Endothelial cell (in vitro differentiated cells): ENCODE measurements at regions not wholly inside any gene's neighbourhood (a gene's known extent, or its start where the extent isn't known, plus 50 kb on each side); places are given as distances from the start of the nearest gene placed in this dataset.
"Not testable (repeated sequence)": the region's sequence is repeated elsewhere in the genome, so short reads cannot be mapped to it uniquely, and the experiment has no call there.

Experiments
- DNase-seq: peaks from one replicate; pipeline ENCODE4 v3.0.0; 2021; ENCODE audit warnings: low spot score
- H3K27ac Mint-ChIP-seq: one replicate; pipeline ENCODE4 v1.8.0; 2021; ENCODE audit warnings: mixed read lengths, inconsistent platforms; ENCODE audit not compliant: unreplicated experiment
- H3K27me3 Mint-ChIP-seq: one replicate; pipeline ENCODE4 v1.8.0; 2021; ENCODE audit warnings: mild to moderate bottlenecking, moderate library complexity, mixed read lengths, inconsistent platforms; ENCODE audit not compliant: unreplicated experiment
- H3K36me3 Mint-ChIP-seq: one replicate; pipeline ENCODE4 v1.8.0; 2021; ENCODE audit warnings: mild to moderate bottlenecking, low read depth, mixed read lengths, inconsistent platforms; ENCODE audit not compliant: unreplicated experiment
- H3K4me1 Mint-ChIP-seq: one replicate; pipeline ENCODE4 v1.8.0; 2021; ENCODE audit warnings: mild to moderate bottlenecking, mixed read lengths, inconsistent platforms; ENCODE audit not compliant: unreplicated experiment
- H3K4me3 Mint-ChIP-seq: one replicate; pipeline ENCODE4 v1.8.0; 2021; ENCODE audit warnings: mild to moderate bottlenecking, mixed read lengths, inconsistent platforms; ENCODE audit not compliant: unreplicated experiment
- H3K9me3 Mint-ChIP-seq: one replicate; pipeline ENCODE4 v1.8.0; 2021; ENCODE audit warnings: mixed read lengths, inconsistent platforms; ENCODE audit not compliant: unreplicated experiment
- TF ChIP-seq, protein P1 (sequence below): fragments of 200-600 bp; sonication (generic); IDR thresholded peaks from one replicate; pipeline ENCODE4 v1.5.0; 2021; ENCODE audit warnings: antibody characterized with exemption; ENCODE audit not compliant: unreplicated experiment

DNA sequence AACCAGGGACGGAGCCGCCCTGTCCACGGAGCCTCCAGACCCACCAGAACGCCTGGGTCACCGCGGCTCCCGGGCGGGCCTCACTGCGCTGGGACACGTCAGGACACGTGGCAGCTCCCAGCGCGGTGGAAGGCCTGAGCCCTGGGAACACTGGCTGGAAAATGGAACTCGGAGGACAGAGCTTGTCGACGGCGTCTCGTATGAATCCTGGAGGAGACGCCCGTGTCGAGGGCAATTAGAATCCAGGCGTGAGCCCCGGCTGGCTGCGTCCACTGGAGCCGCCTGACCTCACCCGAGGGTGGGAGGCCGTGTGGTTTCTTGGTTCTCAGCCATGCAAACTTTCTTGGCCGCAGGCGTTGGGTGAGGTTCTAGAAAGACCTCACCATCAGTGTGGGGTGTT is 173.9 kb downstream of the LAT start:
- Mint-ChIP-seq H3K36me3 (no peaks in the 10 kb centered on the region), H3K9me3 (no peaks in the 10 kb centered on the region), H3K4me3 (no peak overlapping the region), H3K4me1 (peaks cover 14% of the 10 kb centered on the region), H3K27ac (no peak overlapping the region), H3K27me3 (peaks cover 18% of the 10 kb centered on the region)
- TF ChIP-seq, protein P1, sequence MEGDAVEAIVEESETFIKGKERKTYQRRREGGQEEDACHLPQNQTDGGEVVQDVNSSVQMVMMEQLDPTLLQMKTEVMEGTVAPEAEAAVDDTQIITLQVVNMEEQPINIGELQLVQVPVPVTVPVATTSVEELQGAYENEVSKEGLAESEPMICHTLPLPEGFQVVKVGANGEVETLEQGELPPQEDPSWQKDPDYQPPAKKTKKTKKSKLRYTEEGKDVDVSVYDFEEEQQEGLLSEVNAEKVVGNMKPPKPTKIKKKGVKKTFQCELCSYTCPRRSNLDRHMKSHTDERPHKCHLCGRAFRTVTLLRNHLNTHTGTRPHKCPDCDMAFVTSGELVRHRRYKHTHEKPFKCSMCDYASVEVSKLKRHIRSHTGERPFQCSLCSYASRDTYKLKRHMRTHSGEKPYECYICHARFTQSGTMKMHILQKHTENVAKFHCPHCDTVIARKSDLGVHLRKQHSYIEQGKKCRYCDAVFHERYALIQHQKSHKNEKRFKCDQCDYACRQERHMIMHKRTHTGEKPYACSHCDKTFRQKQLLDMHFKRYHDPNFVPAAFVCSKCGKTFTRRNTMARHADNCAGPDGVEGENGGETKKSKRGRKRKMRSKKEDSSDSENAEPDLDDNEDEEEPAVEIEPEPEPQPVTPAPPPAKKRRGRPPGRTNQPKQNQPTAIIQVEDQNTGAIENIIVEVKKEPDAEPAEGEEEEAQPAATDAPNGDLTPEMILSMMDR: no peak
- DNase-seq: no peak

DNA sequence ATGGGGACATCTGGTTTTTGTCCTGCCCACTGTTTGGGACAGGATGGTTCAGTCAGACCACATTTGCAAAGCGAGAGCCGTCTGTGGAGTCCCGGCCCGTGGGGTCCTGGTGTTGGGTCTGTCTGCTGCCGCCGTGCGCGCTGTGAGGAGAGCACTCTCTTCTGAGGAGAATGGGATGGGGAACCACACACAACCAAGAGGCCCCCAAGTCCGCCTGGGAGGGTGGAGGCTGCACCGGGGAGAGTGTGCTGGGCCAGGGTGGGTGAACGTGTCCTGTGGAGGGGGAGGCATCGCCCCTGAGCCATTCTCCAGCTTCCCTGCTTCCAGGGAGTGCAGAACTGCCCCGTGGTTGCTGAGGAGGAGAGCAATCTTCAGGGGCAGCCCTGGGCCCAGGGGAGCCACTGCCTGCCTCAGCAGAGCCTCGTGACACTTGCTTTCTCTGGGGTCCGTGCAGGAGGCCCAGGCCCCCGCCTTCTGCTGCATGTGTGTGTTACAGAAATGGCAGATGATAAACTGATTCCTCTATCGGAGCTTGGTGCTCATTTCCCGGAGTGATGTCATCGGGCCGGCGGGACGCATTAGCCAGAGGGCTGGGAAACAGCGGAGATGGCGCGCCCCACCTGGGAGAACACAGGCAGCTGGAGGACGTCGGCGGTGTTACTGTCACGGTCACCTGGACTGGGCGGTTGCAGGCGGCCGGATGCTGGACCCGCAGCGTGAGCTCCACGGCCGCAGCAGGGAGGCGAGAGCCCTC is 173.4 kb downstream of the LAT start:
- Mint-ChIP-seq H3K27me3 (peaks cover 19% of the 10 kb centered on the region), H3K27ac (peak overlapping the region; percentile 99), H3K4me1 (peaks cover 14% of the 10 kb centered on the region)
- H3K4me3 Mint-ChIP-seq, H3K9me3 Mint-ChIP-seq, H3K36me3 Mint-ChIP-seq, DNase-seq: not testable (repeated sequence)

DNA sequence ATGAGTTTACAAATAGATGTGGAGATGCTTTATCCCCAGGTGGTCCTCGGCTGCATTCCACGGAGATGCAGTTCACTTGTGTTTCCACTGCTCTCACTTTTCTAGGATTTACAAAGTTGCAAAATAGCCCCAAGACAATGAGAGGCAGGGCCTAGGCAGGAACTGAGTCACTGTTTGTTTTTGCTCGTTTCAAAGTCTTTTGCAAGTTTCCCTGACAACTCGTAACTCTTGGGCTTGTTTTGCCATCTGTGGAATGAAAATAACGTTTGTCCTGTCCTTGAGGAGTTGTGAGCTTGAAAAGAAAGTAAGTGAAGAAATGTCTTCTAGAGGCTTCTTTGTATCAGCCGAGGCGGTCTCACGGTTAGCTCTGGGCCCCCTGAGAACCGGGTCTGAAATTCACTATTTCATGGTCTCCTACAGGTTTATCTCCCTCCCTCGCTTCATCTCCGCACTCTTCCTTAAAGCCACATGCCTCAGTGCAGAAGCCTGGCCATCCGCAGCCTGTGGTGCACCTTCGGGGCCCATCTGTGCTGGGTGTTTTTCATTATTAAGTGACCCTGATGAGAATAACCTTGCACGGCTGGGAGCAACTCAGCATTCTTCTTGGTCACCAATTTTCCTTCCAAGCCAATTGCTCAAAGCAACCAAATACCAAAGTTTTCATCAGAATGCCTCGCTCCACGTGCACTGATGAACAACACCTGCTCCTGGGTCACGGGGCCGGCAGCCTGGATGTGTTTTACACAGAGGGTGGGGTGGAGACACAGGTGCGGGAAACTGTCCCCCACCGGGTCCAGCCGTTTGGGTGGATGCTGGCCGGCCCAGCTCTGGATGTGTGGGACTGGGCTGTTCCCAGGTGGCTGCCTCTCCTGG is 172.4 kb downstream of the LAT start:
- Mint-ChIP-seq H3K27me3 (peaks cover 19% of the 10 kb centered on the region), H3K27ac (peak overlapping the region; percentile 99), H3K4me1 (peaks cover 14% of the 10 kb centered on the region)
- H3K4me3 Mint-ChIP-seq, H3K9me3 Mint-ChIP-seq, H3K36me3 Mint-ChIP-seq: not testable (repeated sequence)
- DNase-seq: peak; percentile 32

DNA sequence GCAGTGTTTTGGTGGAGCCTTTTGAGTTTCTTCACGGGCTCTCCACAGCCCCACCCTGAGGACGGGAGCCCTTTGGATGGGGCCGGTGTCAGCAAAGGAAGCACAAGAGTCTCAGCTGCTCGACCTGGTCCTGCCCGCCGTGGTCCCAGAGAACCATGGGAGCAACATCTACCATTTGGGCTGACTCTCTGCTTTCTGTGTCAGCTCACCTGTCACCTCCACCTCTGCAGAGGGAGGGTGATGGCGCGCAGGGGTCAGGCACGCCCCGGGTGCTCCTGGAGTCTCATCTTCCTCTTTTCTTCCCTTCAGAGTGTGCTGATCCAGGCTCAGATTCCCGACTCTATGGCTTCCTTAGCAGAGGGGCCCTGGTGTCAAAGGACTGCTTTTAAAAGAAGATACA is 171.7 kb downstream of the LAT start:
- no peak overlapping the region for H3K4me3 Mint-ChIP-seq
- no peaks in the 10 kb centered on the region for H3K9me3 Mint-ChIP-seq
- H3K36me3 Mint-ChIP-seq: no peaks in the 10 kb centered on the region
- peaks cover 14% of the 10 kb centered on the region for H3K4me1 Mint-ChIP-seq
- no peak for DNase-seq
- peak overlapping the region; percentile 99 for H3K27ac Mint-ChIP-seq
- H3K27me3 Mint-ChIP-seq: peaks cover 19% of the 10 kb centered on the region
- TF ChIP-seq, protein P1: no peak

DNA sequence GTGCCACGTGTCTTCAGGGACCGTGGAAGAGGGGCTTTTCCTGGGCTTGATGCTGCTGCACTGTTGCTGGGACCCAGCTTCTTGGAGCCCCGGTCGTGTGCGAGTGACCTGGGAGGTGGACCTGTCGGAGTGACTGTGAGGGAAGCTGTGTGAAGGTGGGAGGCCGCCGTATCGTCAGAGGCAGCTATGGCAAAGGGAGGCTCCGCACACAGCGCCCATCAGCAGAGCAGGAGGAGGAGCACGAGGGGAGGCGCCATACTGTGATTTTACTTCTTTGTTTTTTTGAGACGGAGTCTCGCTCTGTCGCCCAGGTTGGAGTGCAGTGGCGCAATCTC is 171.0 kb downstream of the LAT start:
- H3K4me3 Mint-ChIP-seq, H3K9me3 Mint-ChIP-seq, H3K36me3 Mint-ChIP-seq, DNase-seq: not testable (repeated sequence)
- Mint-ChIP-seq H3K27ac (peak overlapping the region; percentile 99), H3K4me1 (peaks cover 14% of the 10 kb centered on the region), H3K27me3 (peaks cover 19% of the 10 kb centered on the region)

DNA sequence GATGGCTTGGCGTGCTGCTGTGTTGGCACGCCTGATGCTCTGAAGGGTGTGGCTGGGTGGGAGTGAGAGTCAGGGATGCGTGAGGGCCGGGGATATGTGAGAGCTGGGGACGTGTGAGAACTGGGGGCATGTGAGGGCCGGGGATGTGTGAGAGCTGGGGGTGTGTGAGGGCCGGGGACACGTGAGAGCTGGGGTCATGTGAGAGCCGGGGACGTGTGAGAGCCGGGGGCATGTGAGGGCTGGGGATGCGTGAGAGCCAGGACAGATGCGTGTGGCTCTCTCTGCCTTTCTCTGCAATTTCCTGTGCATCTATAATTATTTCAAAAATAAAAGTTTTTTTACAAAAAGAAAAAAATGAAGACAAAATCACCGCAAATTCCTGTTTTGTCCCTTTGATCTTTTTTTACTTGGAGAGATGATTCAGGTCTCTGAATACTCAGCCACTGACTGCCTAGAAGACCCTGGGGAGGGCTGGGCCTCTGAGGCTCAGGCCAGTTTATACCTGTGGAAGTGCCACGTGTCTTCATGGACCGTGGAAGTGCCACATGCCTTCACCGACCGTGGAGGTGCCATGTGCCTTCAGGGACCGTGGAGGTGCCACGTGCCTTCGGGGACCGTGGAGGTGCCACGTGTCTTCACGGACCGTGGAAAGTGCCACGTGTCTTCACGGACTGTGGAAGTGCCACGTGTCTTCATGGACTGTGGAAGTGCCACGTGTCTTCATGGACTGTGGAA is 170.4 kb downstream of the LAT start:
- not testable (repeated sequence) for DNase-seq, H3K4me3 Mint-ChIP-seq, H3K36me3 Mint-ChIP-seq, H3K9me3 Mint-ChIP-seq
- H3K27me3 Mint-ChIP-seq: peaks cover 19% of the 10 kb centered on the region
- peak overlapping the region; percentile 18 for H3K27ac Mint-ChIP-seq
- peaks cover 14% of the 10 kb centered on the region for H3K4me1 Mint-ChIP-seq
